HEK293T (cell line): ENCODE measurements at regions not wholly inside any gene's neighbourhood (a gene's known extent, or its start where the extent isn't known, plus 50 kb on each side); places are given as distances from the start of the nearest gene placed in this dataset.

Experiments used
- BHLHE40 ChIP-seq: fragments of 450-650 bp; IDR thresholded peaks from 2 replicates; pipeline ENCODE4 v1.6.1; 2016; ENCODE audit warnings: mild to moderate bottlenecking, moderate library complexity, borderline replicate concordance
- CTBP1 ChIP-seq: fragments of 450-650 bp; IDR thresholded peaks from 2 replicates; pipeline ENCODE4 v1.6.1; 2016; ENCODE audit warnings: borderline replicate concordance
- ELF4 ChIP-seq: fragments of 450-650 bp; IDR thresholded peaks from 2 replicates; pipeline ENCODE4 v1.6.1; 2017; ENCODE audit warnings: antibody characterized with exemption
- FOXA1 ChIP-seq: fragments of 450-650 bp; IDR thresholded peaks from 2 replicates; pipeline ENCODE4 v1.6.1; 2016; ENCODE audit warnings: mild to moderate bottlenecking
- FOXK2 ChIP-seq: fragments of 450-650 bp; IDR thresholded peaks from 2 replicates; pipeline ENCODE4 v1.6.1; 2016; ENCODE audit warnings: mild to moderate bottlenecking
- FOXM1 ChIP-seq: fragments of 450-650 bp; IDR thresholded peaks from 2 replicates; pipeline ENCODE4 v1.6.1; 2017; ENCODE audit warnings: mild to moderate bottlenecking, borderline replicate concordance
- HDGF ChIP-seq: fragments of 450-650 bp; IDR thresholded peaks from 2 replicates; pipeline ENCODE4 v1.6.1; 2017; ENCODE audit warnings: antibody characterized with exemption, borderline replicate concordance
- LEF1 ChIP-seq: fragments of 450-650 bp; IDR thresholded peaks from 2 replicates; pipeline ENCODE4 v1.6.1; 2017; ENCODE audit warnings: mild to moderate bottlenecking, borderline replicate concordance
- NFRKB ChIP-seq: fragments of 450-650 bp; IDR thresholded peaks from 2 replicates; pipeline ENCODE4 v1.6.1; 2016; ENCODE audit warnings: mild to moderate bottlenecking, moderate library complexity
- SP1 ChIP-seq: fragments of 450-650 bp; IDR thresholded peaks from 2 replicates; pipeline ENCODE4 v1.6.1; 2017
- SUZ12 ChIP-seq: fragments of 450-650 bp; IDR thresholded peaks from 2 replicates; pipeline ENCODE4 v1.6.1; 2016; ENCODE audit warnings: mild to moderate bottlenecking
- TARDBP ChIP-seq: fragments of 450-650 bp; IDR thresholded peaks from 2 replicates; pipeline ENCODE4 v1.6.1; 2016
- ZNF384 ChIP-seq: fragments of 450-650 bp; IDR thresholded peaks from 2 replicates; pipeline ENCODE4 v1.6.1; 2016
- TF ChIP-seq, protein P1 (sequence below): fragments of 450-650 bp; IDR thresholded peaks from 2 replicates; pipeline ENCODE4 v1.6.1; 2016

GRCh38 chr5:15031180-15031579 lies 159.6 kb upstream of the ANKH start:
- TF ChIP-seq SP1, result no peak
- no peak for TF ChIP-seq FOXK2
- TF ChIP-seq HDGF, result no peak
- TF ChIP-seq FOXM1, result no peak
- no peak for TF ChIP-seq LEF1
- TF ChIP-seq FOXA1, result no peak
- TF ChIP-seq TARDBP, result no peak
- TF ChIP-seq CTBP1, result no peak
- TF ChIP-seq SUZ12, result no peak
- no peak for TF ChIP-seq NFRKB
- no peak for TF ChIP-seq BHLHE40
- TF ChIP-seq, protein P1, sequence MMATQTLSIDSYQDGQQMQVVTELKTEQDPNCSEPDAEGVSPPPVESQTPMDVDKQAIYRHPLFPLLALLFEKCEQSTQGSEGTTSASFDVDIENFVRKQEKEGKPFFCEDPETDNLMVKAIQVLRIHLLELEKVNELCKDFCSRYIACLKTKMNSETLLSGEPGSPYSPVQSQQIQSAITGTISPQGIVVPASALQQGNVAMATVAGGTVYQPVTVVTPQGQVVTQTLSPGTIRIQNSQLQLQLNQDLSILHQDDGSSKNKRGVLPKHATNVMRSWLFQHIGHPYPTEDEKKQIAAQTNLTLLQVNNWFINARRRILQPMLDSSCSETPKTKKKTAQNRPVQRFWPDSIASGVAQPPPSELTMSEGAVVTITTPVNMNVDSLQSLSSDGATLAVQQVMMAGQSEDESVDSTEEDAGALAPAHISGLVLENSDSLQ, result no peak
- TF ChIP-seq ELF4, result no peak
- no peak for TF ChIP-seq ZNF384
